ENCODE measurements at regions not wholly inside any gene's neighbourhood (a gene's known extent, or its start where the extent isn't known, plus 50 kb on each side); places are given as distances from the start of the nearest gene placed in this dataset.
A peak's percentile ranks its signal among the peaks of the same experiment; 100 is the strongest.

DNA sequence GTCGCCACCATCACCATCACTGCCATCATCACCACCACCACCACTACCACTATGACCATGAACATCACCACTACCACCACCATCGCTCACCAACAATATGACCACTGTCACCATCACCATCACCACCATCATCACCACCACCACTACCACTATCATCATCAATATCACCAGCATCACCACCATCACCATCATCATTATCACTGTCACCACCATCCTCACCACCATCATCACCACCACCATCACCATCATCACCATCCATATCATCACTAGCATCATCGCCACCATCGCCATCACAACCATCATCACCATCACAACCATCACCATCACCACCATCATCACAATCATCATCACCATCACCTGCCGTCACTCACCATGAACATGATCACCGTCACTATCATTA, 184.6 kb downstream of the SHANK2 start (continued):
- TF ChIP-seq, protein P1, sequence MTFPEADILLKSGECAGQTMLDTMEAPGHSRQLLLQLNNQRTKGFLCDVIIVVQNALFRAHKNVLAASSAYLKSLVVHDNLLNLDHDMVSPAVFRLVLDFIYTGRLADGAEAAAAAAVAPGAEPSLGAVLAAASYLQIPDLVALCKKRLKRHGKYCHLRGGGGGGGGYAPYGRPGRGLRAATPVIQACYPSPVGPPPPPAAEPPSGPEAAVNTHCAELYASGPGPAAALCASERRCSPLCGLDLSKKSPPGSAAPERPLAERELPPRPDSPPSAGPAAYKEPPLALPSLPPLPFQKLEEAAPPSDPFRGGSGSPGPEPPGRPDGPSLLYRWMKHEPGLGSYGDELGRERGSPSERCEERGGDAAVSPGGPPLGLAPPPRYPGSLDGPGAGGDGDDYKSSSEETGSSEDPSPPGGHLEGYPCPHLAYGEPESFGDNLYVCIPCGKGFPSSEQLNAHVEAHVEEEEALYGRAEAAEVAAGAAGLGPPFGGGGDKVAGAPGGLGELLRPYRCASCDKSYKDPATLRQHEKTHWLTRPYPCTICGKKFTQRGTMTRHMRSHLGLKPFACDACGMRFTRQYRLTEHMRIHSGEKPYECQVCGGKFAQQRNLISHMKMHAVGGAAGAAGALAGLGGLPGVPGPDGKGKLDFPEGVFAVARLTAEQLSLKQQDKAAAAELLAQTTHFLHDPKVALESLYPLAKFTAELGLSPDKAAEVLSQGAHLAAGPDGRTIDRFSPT (tag by site-specific recombination; IDR thresholded peaks at IDR 0.05): no peak
- TF ChIP-seq ZBTB7A (tag by site-specific recombination; IDR thresholded peaks at IDR 0.05; ENCODE audit: low read depth) (no peak), RBAK (tag by site-specific recombination; IDR thresholded peaks at IDR 0.05) (no peak), GLI2 (tag by site-specific recombination; IDR thresholded peaks at IDR 0.05; ENCODE audit: borderline replicate concordance, low read depth) (no peak), ZNF16 (tag by site-specific recombination; IDR thresholded peaks at IDR 0.05; ENCODE audit: low read depth) (no peak), ZNF24 (tag by site-specific recombination; IDR thresholded peaks at IDR 0.05) (no peak), ZNF776 (tag by site-specific recombination; IDR thresholded peaks at IDR 0.05; ENCODE audit: borderline replicate concordance) (0 out of 2 replicates have a peak, but pooled peaks have one; percentile 49), ZNF266 (tag by site-specific recombination; IDR thresholded peaks at IDR 0.05; ENCODE audit: low read depth) (no peak), ZNF10 (tag by site-specific recombination; IDR thresholded peaks at IDR 0.05) (no peak), ZNF792 (tag by site-specific recombination; IDR thresholded peaks at IDR 0.05) (no peak), EGR2 (tag by site-specific recombination; IDR thresholded peaks at IDR 0.05; ENCODE audit: low read depth) (no peak), ZFP3 (tag by site-specific recombination; IDR thresholded peaks at IDR 0.05; ENCODE audit: low read depth) (no peak)
- TF ChIP-seq, protein P2, sequence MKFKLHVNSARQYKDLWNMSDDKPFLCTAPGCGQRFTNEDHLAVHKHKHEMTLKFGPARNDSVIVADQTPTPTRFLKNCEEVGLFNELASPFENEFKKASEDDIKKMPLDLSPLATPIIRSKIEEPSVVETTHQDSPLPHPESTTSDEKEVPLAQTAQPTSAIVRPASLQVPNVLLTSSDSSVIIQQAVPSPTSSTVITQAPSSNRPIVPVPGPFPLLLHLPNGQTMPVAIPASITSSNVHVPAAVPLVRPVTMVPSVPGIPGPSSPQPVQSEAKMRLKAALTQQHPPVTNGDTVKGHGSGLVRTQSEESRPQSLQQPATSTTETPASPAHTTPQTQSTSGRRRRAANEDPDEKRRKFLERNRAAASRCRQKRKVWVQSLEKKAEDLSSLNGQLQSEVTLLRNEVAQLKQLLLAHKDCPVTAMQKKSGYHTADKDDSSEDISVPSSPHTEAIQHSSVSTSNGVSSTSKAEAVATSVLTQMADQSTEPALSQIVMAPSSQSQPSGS (tag by site-specific recombination; IDR thresholded peaks at IDR 0.05; ENCODE audit: low read depth): no peak
- TF ChIP-seq, protein P3, sequence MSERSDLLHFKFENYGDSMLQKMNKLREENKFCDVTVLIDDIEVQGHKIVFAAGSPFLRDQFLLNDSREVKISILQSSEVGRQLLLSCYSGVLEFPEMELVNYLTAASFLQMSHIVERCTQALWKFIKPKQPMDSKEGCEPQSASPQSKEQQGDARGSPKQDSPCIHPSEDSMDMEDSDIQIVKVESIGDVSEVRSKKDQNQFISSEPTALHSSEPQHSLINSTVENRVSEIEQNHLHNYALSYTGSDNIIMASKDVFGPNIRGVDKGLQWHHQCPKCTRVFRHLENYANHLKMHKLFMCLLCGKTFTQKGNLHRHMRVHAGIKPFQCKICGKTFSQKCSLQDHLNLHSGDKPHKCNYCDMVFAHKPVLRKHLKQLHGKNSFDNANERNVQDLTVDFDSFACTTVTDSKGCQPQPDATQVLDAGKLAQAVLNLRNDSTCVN (tag by site-specific recombination; optimal IDR thresholded peaks at IDR 0.05): peak; percentile 6

DNA sequence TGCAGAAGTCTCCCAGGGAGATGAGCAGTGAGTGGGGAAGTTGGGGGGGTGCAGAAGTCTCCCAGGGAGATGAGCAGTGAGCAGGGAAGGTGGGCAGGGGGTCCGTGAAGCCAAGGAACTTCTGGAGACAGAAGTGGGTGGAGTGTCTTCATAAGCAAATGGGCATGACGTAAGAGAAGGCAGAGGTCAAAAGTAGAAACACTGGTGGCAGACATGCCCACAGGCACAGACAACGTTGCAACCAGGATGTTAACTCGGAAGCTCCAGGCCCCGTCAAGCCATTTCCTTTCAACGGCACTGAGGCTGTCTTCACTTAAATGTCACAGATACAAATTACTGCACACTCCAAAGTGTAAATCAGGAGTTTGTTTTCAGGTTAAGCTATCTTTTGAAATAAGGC, 186.1 kb downstream of the SHANK2 start:
- Histone ChIP-seq H3K36me3 (ENCODE audit: control insufficient read depth in 2 of 2, insufficient read depth in 1 of 2, low read length in 2 of 2) (no peaks in the 10 kb centered on the region), H3K27ac (ENCODE audit: extremely low read depth, low read depth, low read length) (no peak overlapping the region), H3K9me3 (ENCODE audit: control insufficient read depth, insufficient read depth, low read depth, low read length) (no peaks in the 10 kb centered on the region), H3K4me1 (ENCODE audit: control insufficient read depth, insufficient read depth, low read length) (no peaks in the 10 kb centered on the region), H3K4me3 (ENCODE audit: low read depth, low read length) (no peak overlapping the region)
- POLR2A ChIA-PET: no interaction called here
- CTCF ChIA-PET: interaction anchor here (0.6 to 1.0 kb wide), 2 partner anchors 241 to 251 kb away, joined by 3 to 4 read pairs; no protein-coding TSS in a partner anchor
- no peak for TF ChIP-seq ZNF174 (tag by site-specific recombination; IDR thresholded peaks at IDR 0.05)
- TF ChIP-seq, protein P4, sequence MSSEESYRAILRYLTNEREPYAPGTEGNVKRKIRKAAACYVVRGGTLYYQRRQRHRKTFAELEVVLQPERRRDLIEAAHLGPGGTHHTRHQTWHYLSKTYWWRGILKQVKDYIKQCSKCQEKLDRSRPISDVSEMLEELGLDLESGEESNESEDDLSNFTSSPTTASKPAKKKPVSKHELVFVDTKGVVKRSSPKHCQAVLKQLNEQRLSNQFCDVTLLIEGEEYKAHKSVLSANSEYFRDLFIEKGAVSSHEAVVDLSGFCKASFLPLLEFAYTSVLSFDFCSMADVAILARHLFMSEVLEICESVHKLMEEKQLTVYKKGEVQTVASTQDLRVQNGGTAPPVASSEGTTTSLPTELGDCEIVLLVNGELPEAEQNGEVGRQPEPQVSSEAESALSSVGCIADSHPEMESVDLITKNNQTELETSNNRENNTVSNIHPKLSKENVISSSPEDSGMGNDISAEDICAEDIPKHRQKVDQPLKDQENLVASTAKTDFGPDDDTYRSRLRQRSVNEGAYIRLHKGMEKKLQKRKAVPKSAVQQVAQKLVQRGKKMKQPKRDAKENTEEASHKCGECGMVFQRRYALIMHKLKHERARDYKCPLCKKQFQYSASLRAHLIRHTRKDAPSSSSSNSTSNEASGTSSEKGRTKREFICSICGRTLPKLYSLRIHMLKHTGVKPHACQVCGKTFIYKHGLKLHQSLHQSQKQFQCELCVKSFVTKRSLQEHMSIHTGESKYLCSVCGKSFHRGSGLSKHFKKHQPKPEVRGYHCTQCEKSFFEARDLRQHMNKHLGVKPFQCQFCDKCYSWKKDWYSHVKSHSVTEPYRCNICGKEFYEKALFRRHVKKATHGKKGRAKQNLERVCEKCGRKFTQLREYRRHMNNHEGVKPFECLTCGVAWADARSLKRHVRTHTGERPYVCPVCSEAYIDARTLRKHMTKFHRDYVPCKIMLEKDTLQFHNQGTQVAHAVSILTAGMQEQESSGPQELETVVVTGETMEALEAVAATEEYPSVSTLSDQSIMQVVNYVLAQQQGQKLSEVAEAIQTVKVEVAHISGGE (tag by site-specific recombination; conservative IDR thresholded peaks at IDR 0.05; ENCODE audit: low read depth): no peak
- TF ChIP-seq, protein P5, sequence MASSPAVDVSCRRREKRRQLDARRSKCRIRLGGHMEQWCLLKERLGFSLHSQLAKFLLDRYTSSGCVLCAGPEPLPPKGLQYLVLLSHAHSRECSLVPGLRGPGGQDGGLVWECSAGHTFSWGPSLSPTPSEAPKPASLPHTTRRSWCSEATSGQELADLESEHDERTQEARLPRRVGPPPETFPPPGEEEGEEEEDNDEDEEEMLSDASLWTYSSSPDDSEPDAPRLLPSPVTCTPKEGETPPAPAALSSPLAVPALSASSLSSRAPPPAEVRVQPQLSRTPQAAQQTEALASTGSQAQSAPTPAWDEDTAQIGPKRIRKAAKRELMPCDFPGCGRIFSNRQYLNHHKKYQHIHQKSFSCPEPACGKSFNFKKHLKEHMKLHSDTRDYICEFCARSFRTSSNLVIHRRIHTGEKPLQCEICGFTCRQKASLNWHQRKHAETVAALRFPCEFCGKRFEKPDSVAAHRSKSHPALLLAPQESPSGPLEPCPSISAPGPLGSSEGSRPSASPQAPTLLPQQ (tag by site-specific recombination; IDR thresholded peaks at IDR 0.05): no peak
- no peak for TF ChIP-seq ZNF112 (tag by site-specific recombination; IDR thresholded peaks at IDR 0.05)
- no peak for TF ChIP-seq ZBTB21 (tag by site-specific recombination; IDR thresholded peaks at IDR 0.05)
- TF ChIP-seq ZNF366 (tag by site-specific recombination; conservative IDR thresholded peaks at IDR 0.05): no peak
- TF ChIP-seq ZBTB20 (tag by site-specific recombination; IDR thresholded peaks at IDR 0.05): no peak
- TF ChIP-seq, protein P6, sequence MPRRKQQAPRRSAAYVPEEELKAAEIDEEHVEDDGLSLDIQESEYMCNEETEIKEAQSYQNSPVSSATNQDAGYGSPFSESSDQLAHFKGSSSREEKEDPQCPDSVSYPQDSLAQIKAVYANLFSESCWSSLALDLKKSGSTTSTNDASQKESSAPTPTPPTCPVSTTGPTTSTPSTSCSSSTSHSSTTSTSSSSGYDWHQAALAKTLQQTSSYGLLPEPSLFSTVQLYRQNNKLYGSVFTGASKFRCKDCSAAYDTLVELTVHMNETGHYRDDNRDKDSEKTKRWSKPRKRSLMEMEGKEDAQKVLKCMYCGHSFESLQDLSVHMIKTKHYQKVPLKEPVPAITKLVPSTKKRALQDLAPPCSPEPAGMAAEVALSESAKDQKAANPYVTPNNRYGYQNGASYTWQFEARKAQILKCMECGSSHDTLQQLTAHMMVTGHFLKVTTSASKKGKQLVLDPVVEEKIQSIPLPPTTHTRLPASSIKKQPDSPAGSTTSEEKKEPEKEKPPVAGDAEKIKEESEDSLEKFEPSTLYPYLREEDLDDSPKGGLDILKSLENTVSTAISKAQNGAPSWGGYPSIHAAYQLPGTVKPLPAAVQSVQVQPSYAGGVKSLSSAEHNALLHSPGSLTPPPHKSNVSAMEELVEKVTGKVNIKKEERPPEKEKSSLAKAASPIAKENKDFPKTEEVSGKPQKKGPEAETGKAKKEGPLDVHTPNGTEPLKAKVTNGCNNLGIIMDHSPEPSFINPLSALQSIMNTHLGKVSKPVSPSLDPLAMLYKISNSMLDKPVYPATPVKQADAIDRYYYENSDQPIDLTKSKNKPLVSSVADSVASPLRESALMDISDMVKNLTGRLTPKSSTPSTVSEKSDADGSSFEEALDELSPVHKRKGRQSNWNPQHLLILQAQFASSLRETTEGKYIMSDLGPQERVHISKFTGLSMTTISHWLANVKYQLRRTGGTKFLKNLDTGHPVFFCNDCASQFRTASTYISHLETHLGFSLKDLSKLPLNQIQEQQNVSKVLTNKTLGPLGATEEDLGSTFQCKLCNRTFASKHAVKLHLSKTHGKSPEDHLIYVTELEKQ (tag by site-specific recombination; IDR thresholded peaks at IDR 0.05; ENCODE audit: borderline replicate concordance): no peak
- TF ChIP-seq ZNF623 (tag by site-specific recombination; IDR thresholded peaks at IDR 0.05): no peak
- no peak for TF ChIP-seq SALL2 (tag by site-specific recombination; IDR thresholded peaks at IDR 0.05; ENCODE audit: borderline replicate concordance)
- no peak for TF ChIP-seq OVOL3 (tag by site-specific recombination; IDR thresholded peaks at IDR 0.05)

Data from HEK293 (cell line).